ENCODE measurements at regions not wholly inside any gene's neighbourhood (a gene's known extent, or its start where the extent isn't known, plus 50 kb on each side); places are given as distances from the start of the nearest gene placed in this dataset.

GRCh38 chr2:105989070-105989469, 205.0 kb downstream of the UXS1 start:
- no peak for TF ChIP-seq CTCF (IDR thresholded peaks at IDR 0.05)
- no peaks in the 10 kb centered on the region for H3K27me3 Mint-ChIP-seq
- peaks cover 17% of the 10 kb centered on the region for H3K9me3 Mint-ChIP-seq
- H3K4me3 ChIP-seq (ENCODE audit: low read length): no peak overlapping the region
- no peaks in the 10 kb centered on the region for H3K36me3 ChIP-seq (ENCODE audit: insufficient read depth, low read length)
- DNase-seq (no peak), ATAC-seq (ENCODE audit: poor library complexity) (no peak)
- peaks cover 10 to 29% of the 10 kb centered on the region in 2 experiments for H3K9me3 ChIP-seq (ENCODE audit: control insufficient read depth in 1 of 2, insufficient read depth in 1 of 2, low read length in 2 of 2)
- peaks cover 20% of the 10 kb centered on the region for H3K4me1 Mint-ChIP-seq (ENCODE audit: low read depth)
- H3K4me1 ChIP-seq (ENCODE audit: insufficient read depth, low read length): peaks cover 17% of the 10 kb centered on the region
- H3K36me3 Mint-ChIP-seq (ENCODE audit: low read depth): peaks cover 42% of the 10 kb centered on the region
- H3K27ac ChIP-seq (ENCODE audit: low read depth in 1 of 2, low read length in 2 of 2): no peak overlapping the region
- intact Hi-C loops (cut with DNase I, micrococcal nuclease): no loop called here
- no peaks in the 10 kb centered on the region for H3K27me3 ChIP-seq (ENCODE audit: control insufficient read depth in 1 of 2, insufficient read depth in 2 of 2, low read length in 2 of 2)
- no peak overlapping the region for H3K4me3 Mint-ChIP-seq
- CTCF ChIA-PET: no interaction called here
- no peak overlapping the region for H3K27ac Mint-ChIP-seq
- POLR2A ChIA-PET: no interaction called here

GRCh38 chr2:105977807-105978206, 216.3 kb downstream of the UXS1 start:
- no peak for TF ChIP-seq CTCF (IDR thresholded peaks at IDR 0.05)
- ATAC-seq (ENCODE audit: poor library complexity) (no peak), DNase-seq (peak in 1 of 14 experiments; percentile 13)
- Mint-ChIP-seq H3K9me3 (no peaks in the 10 kb centered on the region), H3K27me3 (no peaks in the 10 kb centered on the region), H3K4me3 (no peak overlapping the region), H3K4me1 (ENCODE audit: low read depth) (peaks cover 34% of the 10 kb centered on the region), H3K27ac (peak overlapping the region; percentile 68), H3K36me3 (ENCODE audit: low read depth) (no peaks in the 10 kb centered on the region)
- H3K36me3 ChIP-seq (ENCODE audit: insufficient read depth, low read length): no peaks in the 10 kb centered on the region
- H3K4me3 ChIP-seq (ENCODE audit: low read length): no peak overlapping the region
- no peaks in the 10 kb centered on the region for H3K9me3 ChIP-seq (ENCODE audit: control insufficient read depth in 1 of 2, insufficient read depth in 1 of 2, low read length in 2 of 2)
- peak overlapping the region in 1 of 2 donors; percentile 23 for H3K27ac ChIP-seq (ENCODE audit: low read depth in 1 of 2, low read length in 2 of 2)
- ChIA-PET CTCF (no interaction called here), POLR2A (interaction anchor here (0.6 kb wide), 1 partner anchor 155 kb away, joined by 4 read pairs; no protein-coding TSS in a partner anchor)
- intact Hi-C loops (cut with DNase I, micrococcal nuclease): loop anchor here (2.0 to 5.0 kb wide), 2 partner anchors 15 to 104 kb away; no protein-coding TSS in a partner anchor
- no peaks in the 10 kb centered on the region for H3K27me3 ChIP-seq (ENCODE audit: control insufficient read depth in 1 of 2, insufficient read depth in 2 of 2, low read length in 2 of 2)
- peaks cover 26% of the 10 kb centered on the region for H3K4me1 ChIP-seq (ENCODE audit: insufficient read depth, low read length)

- no peak overlapping the region for H3K4me3 ChIP-seq (ENCODE audit: low read length)
- H3K27ac Mint-ChIP-seq: peak overlapping the region; percentile 68
- H3K9me3 Mint-ChIP-seq: no peaks in the 10 kb centered on the region
- ATAC-seq (ENCODE audit: poor library complexity): no peak
- H3K27ac ChIP-seq (ENCODE audit: low read depth in 1 of 2, low read length in 2 of 2): no peak overlapping the region
- no peaks in the 10 kb centered on the region for H3K36me3 Mint-ChIP-seq (ENCODE audit: low read depth)
- no peaks in the 10 kb centered on the region for H3K27me3 Mint-ChIP-seq
- H3K27me3 ChIP-seq (ENCODE audit: control insufficient read depth in 1 of 2, insufficient read depth in 2 of 2, low read length in 2 of 2): no peaks in the 10 kb centered on the region
- no peak overlapping the region for H3K4me3 Mint-ChIP-seq
- no peak for TF ChIP-seq CTCF (IDR thresholded peaks at IDR 0.05)
- H3K4me1 Mint-ChIP-seq (ENCODE audit: low read depth): peaks cover 39% of the 10 kb centered on the region
- H3K36me3 ChIP-seq (ENCODE audit: insufficient read depth, low read length): no peaks in the 10 kb centered on the region
- peaks cover 32% of the 10 kb centered on the region for H3K4me1 ChIP-seq (ENCODE audit: insufficient read depth, low read length)
- POLR2A ChIA-PET: no interaction called here
- CTCF ChIA-PET: interaction anchor here (1.2 to 1.3 kb wide), 2 partner anchors 21 to 43 kb away, joined by 3 read pairs; no protein-coding TSS in a partner anchor
- no peaks in the 10 kb centered on the region for H3K9me3 ChIP-seq (ENCODE audit: control insufficient read depth in 1 of 2, insufficient read depth in 1 of 2, low read length in 2 of 2)
- intact Hi-C loops (cut with DNase I, micrococcal nuclease): loop anchor here in 1 of 2 experiments (5.0 kb wide), 1 partner anchor 105 kb away; no protein-coding TSS in a partner anchor
- DNase-seq: peak in 1 of 14 experiments; percentile 28
Observed at GRCh38 chr2:105977212-105977611, 216.9 kb downstream of the UXS1 start.

Data from CD4-positive, alpha-beta T cell (primary cell).